ENCODE measurements at regions not wholly inside any gene's neighbourhood (a gene's known extent, or its start where the extent isn't known, plus 50 kb on each side); places are given as distances from the start of the nearest gene placed in this dataset.
A peak's percentile ranks its signal among the peaks of the same experiment; 100 is the strongest.

- Histone ChIP-seq H2AFZ (ENCODE audit: low read depth, low read length) (no peak overlapping the region), H3K9ac (ENCODE audit: low read length) (no peak overlapping the region), H3K27ac (ENCODE audit: low read length, poor library complexity, severe bottlenecking) (no peak overlapping the region), H3K14ac (ENCODE audit: low read length in 2 of 2) (no peak overlapping the region), H3K18ac (ENCODE audit: low read depth in 1 of 2, low read length in 2 of 2) (no peak overlapping the region), H4K8ac (ENCODE audit: low read length) (no peak overlapping the region), H3K36me3 (ENCODE audit: control insufficient read depth in 1 of 2, insufficient read depth in 2 of 2, low read depth in 1 of 2, low read length in 2 of 2) (no peaks in the 10 kb centered on the region), H2AK5ac (ENCODE audit: low read length, severe bottlenecking) (no peak overlapping the region), H3K79me1 (replicated peaks; ENCODE audit: low read length, poor library complexity, severe bottlenecking) (no peaks in the 10 kb centered on the region), H2BK15ac (ENCODE audit: low read depth, poor library complexity, severe bottlenecking) (no peak overlapping the region), H2BK5ac (ENCODE audit: low read depth, low read length, poor library complexity, severe bottlenecking) (no peak overlapping the region), H3K4ac (ENCODE audit: low read depth in 1 of 2, low read length in 2 of 2) (no peak overlapping the region), H4K91ac (ENCODE audit: low read length) (no peak overlapping the region), H3K4me2 (ENCODE audit: low read length, poor library complexity, severe bottlenecking) (no peak overlapping the region), H3K27me3 (ENCODE audit: control insufficient read depth in 1 of 2, insufficient read depth in 1 of 2, low read length in 2 of 2) (no peaks in the 10 kb centered on the region), H3K4me3 (ENCODE audit: insufficient read depth in 1 of 2, low read depth in 1 of 2, low read length in 2 of 2) (no peak overlapping the region), H3K9me3 (ENCODE audit: control insufficient read depth, low read length) (no peaks in the 10 kb centered on the region), H2BK120ac (ENCODE audit: low read depth, low read length) (no peak overlapping the region), H2BK12ac (ENCODE audit: low read length in 2 of 2) (no peak overlapping the region), H3K4me1 (ENCODE audit: control insufficient read depth, insufficient read depth, low read depth, low read length) (no peaks in the 10 kb centered on the region), H3K23ac (ENCODE audit: low read length in 2 of 2) (no peak overlapping the region)
- DNase-seq, result no peak
Measured at GRCh38 chr1:21365036-21365435, 74.8 kb upstream of the ECE1 start.

GRCh38 chr1:21362096-21362495, 71.8 kb upstream of the ECE1 start:
- no peak overlapping the region for H3K9ac ChIP-seq (ENCODE audit: low read length)
- WGBS, result 100% methylated on average over 3 of the region's 3 CpGs
- no peak overlapping the region for H3K14ac ChIP-seq (ENCODE audit: low read length in 2 of 2)
- no peaks in the 10 kb centered on the region for H3K9me3 ChIP-seq (ENCODE audit: control insufficient read depth, low read length)
- H4K91ac ChIP-seq (ENCODE audit: low read length), result no peak overlapping the region
- H3K23ac ChIP-seq (ENCODE audit: low read length in 2 of 2), result no peak overlapping the region
- no peaks in the 10 kb centered on the region for H3K79me1 ChIP-seq (replicated peaks; ENCODE audit: low read length, poor library complexity, severe bottlenecking)
- no peak overlapping the region for H3K4me2 ChIP-seq (ENCODE audit: low read length, poor library complexity, severe bottlenecking)
- no peak overlapping the region for H2AK5ac ChIP-seq (ENCODE audit: low read length, severe bottlenecking)
- H3K4me1 ChIP-seq (ENCODE audit: control insufficient read depth, insufficient read depth, low read depth, low read length), result no peaks in the 10 kb centered on the region
- H3K36me3 ChIP-seq (ENCODE audit: control insufficient read depth in 1 of 2, insufficient read depth in 2 of 2, low read depth in 1 of 2, low read length in 2 of 2), result no peaks in the 10 kb centered on the region
- no peak overlapping the region for H3K4ac ChIP-seq (ENCODE audit: low read depth in 1 of 2, low read length in 2 of 2)
- H2BK5ac ChIP-seq (ENCODE audit: low read depth, low read length, poor library complexity, severe bottlenecking), result no peak overlapping the region
- H3K27me3 ChIP-seq (ENCODE audit: control insufficient read depth in 1 of 2, insufficient read depth in 1 of 2, low read length in 2 of 2), result no peaks in the 10 kb centered on the region
- H3K18ac ChIP-seq (ENCODE audit: low read depth in 1 of 2, low read length in 2 of 2), result no peak overlapping the region
- no peak overlapping the region for H3K27ac ChIP-seq (ENCODE audit: low read length, poor library complexity, severe bottlenecking)
- H4K8ac ChIP-seq (ENCODE audit: low read length), result no peak overlapping the region
- H2BK15ac ChIP-seq (ENCODE audit: low read depth, poor library complexity, severe bottlenecking), result no peak overlapping the region
- DNase-seq, result no peak
- H2BK120ac ChIP-seq (ENCODE audit: low read depth, low read length), result no peak overlapping the region
- no peak overlapping the region for H2AFZ ChIP-seq (ENCODE audit: low read depth, low read length)
- H2BK12ac ChIP-seq (ENCODE audit: low read length in 2 of 2), result no peak overlapping the region
- no peak overlapping the region for H3K4me3 ChIP-seq (ENCODE audit: insufficient read depth in 1 of 2, low read depth in 1 of 2, low read length in 2 of 2)

GRCh38 chr1:21361506-21361905, 71.2 kb upstream of the ECE1 start:
- Histone ChIP-seq H2BK120ac (ENCODE audit: low read depth, low read length) (no peak overlapping the region), H2BK12ac (ENCODE audit: low read length in 2 of 2) (no peak overlapping the region), H3K27ac (ENCODE audit: low read length, poor library complexity, severe bottlenecking) (no peak overlapping the region), H2AFZ (ENCODE audit: low read depth, low read length) (no peak overlapping the region), H3K14ac (ENCODE audit: low read length in 2 of 2) (no peak overlapping the region), H3K36me3 (ENCODE audit: control insufficient read depth in 1 of 2, insufficient read depth in 2 of 2, low read depth in 1 of 2, low read length in 2 of 2) (no peaks in the 10 kb centered on the region), H2BK5ac (ENCODE audit: low read depth, low read length, poor library complexity, severe bottlenecking) (no peak overlapping the region), H3K4ac (ENCODE audit: low read depth in 1 of 2, low read length in 2 of 2) (no peak overlapping the region), H3K18ac (ENCODE audit: low read depth in 1 of 2, low read length in 2 of 2) (no peak overlapping the region), H4K8ac (ENCODE audit: low read length) (no peak overlapping the region), H3K4me2 (ENCODE audit: low read length, poor library complexity, severe bottlenecking) (no peak overlapping the region), H3K79me1 (replicated peaks; ENCODE audit: low read length, poor library complexity, severe bottlenecking) (no peaks in the 10 kb centered on the region), H2AK5ac (ENCODE audit: low read length, severe bottlenecking) (no peak overlapping the region), H3K4me1 (ENCODE audit: control insufficient read depth, insufficient read depth, low read depth, low read length) (no peaks in the 10 kb centered on the region), H3K9ac (ENCODE audit: low read length) (peak overlapping the region; percentile 38), H3K27me3 (ENCODE audit: control insufficient read depth in 1 of 2, insufficient read depth in 1 of 2, low read length in 2 of 2) (no peaks in the 10 kb centered on the region), H4K91ac (ENCODE audit: low read length) (no peak overlapping the region), H3K23ac (ENCODE audit: low read length in 2 of 2) (no peak overlapping the region), H3K4me3 (ENCODE audit: insufficient read depth in 1 of 2, low read depth in 1 of 2, low read length in 2 of 2) (no peak overlapping the region), H3K9me3 (ENCODE audit: control insufficient read depth, low read length) (no peaks in the 10 kb centered on the region), H2BK15ac (ENCODE audit: low read depth, poor library complexity, severe bottlenecking) (no peak overlapping the region)
- no peak for DNase-seq
- WGBS, result 100% methylated on average over 4 of the region's 5 CpGs

GRCh38 chr1:21357161-21357560, 66.9 kb upstream of the ECE1 start:
- peaks cover 3% of the 10 kb centered on the region for H3K4me1 ChIP-seq (ENCODE audit: control insufficient read depth, insufficient read depth, low read depth, low read length)
- H3K4ac ChIP-seq (ENCODE audit: low read depth in 1 of 2, low read length in 2 of 2), result no peak overlapping the region
- no peak overlapping the region for H3K18ac ChIP-seq (ENCODE audit: low read depth in 1 of 2, low read length in 2 of 2)
- H2BK12ac ChIP-seq (ENCODE audit: low read length in 2 of 2), result no peak overlapping the region
- no peaks in the 10 kb centered on the region for H3K79me1 ChIP-seq (replicated peaks; ENCODE audit: low read length, poor library complexity, severe bottlenecking)
- no peak overlapping the region for H3K23ac ChIP-seq (ENCODE audit: low read length in 2 of 2)
- no peak overlapping the region for H3K9ac ChIP-seq (ENCODE audit: low read length)
- H3K14ac ChIP-seq (ENCODE audit: low read length in 2 of 2), result no peak overlapping the region
- no peak overlapping the region for H4K8ac ChIP-seq (ENCODE audit: low read length)
- no peak overlapping the region for H2AK5ac ChIP-seq (ENCODE audit: low read length, severe bottlenecking)
- H2BK5ac ChIP-seq (ENCODE audit: low read depth, low read length, poor library complexity, severe bottlenecking), result no peak overlapping the region
- no peak overlapping the region for H3K4me2 ChIP-seq (ENCODE audit: low read length, poor library complexity, severe bottlenecking)
- H3K27ac ChIP-seq (ENCODE audit: low read length, poor library complexity, severe bottlenecking), result no peak overlapping the region
- no peak overlapping the region for H2BK120ac ChIP-seq (ENCODE audit: low read depth, low read length)
- no peaks in the 10 kb centered on the region for H3K36me3 ChIP-seq (ENCODE audit: control insufficient read depth in 1 of 2, insufficient read depth in 2 of 2, low read depth in 1 of 2, low read length in 2 of 2)
- H4K91ac ChIP-seq (ENCODE audit: low read length), result no peak overlapping the region
- no peak overlapping the region for H2AFZ ChIP-seq (ENCODE audit: low read depth, low read length)
- no peak overlapping the region for H2BK15ac ChIP-seq (ENCODE audit: low read depth, poor library complexity, severe bottlenecking)
- no peak for DNase-seq
- H3K4me3 ChIP-seq (ENCODE audit: insufficient read depth in 1 of 2, low read depth in 1 of 2, low read length in 2 of 2), result no peak overlapping the region
- 100% methylated on average over 4 of the region's 5 CpGs for WGBS
- H3K27me3 ChIP-seq (ENCODE audit: control insufficient read depth in 1 of 2, insufficient read depth in 1 of 2, low read length in 2 of 2), result peaks cover 0 to 4% of the 10 kb centered on the region in 2 experiments
- no peaks in the 10 kb centered on the region for H3K9me3 ChIP-seq (ENCODE audit: control insufficient read depth, low read length)

All from mesenchymal stem cell (in vitro differentiated cells and primary cell).